Neural cell (in vitro differentiated cells): ENCODE measurements at regions not wholly inside any gene's neighbourhood (a gene's known extent, or its start where the extent isn't known, plus 50 kb on each side); places are given as distances from the start of the nearest gene placed in this dataset.

ENCODE experiments used
- H2AFZ ChIP-seq: fragments of 200-600, 300-800 bp; sonication (generic), shearing (Covaris generic); 2 replicates; pipeline ENCODE4 v1.6.0; 2014; ENCODE audit warnings: low read depth, mild to moderate bottlenecking, antibody characterized with exemption, low read length, moderate library complexity
- H3F3A ChIP-seq: fragments of 200-600 bp; shearing (Covaris generic); 2 replicates; pipeline ENCODE4 v1.6.1; 2016; ENCODE audit warnings: mild to moderate bottlenecking, moderate library complexity, mixed read lengths, antibody characterized with exemption, low read length; ENCODE audit not compliant: insufficient read depth, poor library complexity, severe bottlenecking
- H3K27ac ChIP-seq: fragments of 200-600, 300-800 bp; sonication (generic), shearing (Covaris generic); 2 replicates; pipeline ENCODE4 v1.5.1; 2014; ENCODE audit warnings: mild to moderate bottlenecking, low read length, moderate library complexity
- H3K27me3 ChIP-seq: fragments of 300-800, 200-600 bp; sonication (generic), shearing (Covaris generic); 2 replicates; pipeline ENCODE4 v1.6.0; 2014; ENCODE audit warnings: mild to moderate bottlenecking, low read depth, low read length, moderate library complexity; ENCODE audit not compliant: insufficient read depth
- H3K36me3 ChIP-seq: fragments of 300-800, 200-600 bp; sonication (generic), shearing (Covaris generic); 2 replicates; pipeline ENCODE4 v1.5.1; 2014; ENCODE audit warnings: mild to moderate bottlenecking, antibody characterized with exemption, low read length, moderate library complexity; ENCODE audit not compliant: insufficient read depth
- H3K4me2 ChIP-seq: fragments of 300-800, 200-600 bp; sonication (generic), shearing (Covaris generic); 2 replicates; pipeline ENCODE4 v1.6.0; 2014; ENCODE audit warnings: mild to moderate bottlenecking, low read length
- H3K4me3 ChIP-seq: fragments of 300-800, 200-600 bp; sonication (generic), shearing (Covaris generic); 2 replicates; pipeline ENCODE4 v1.5.1; 2014; ENCODE audit warnings: mild to moderate bottlenecking, low read length, moderate library complexity
- H3K79me2 ChIP-seq: fragments of 200-600 bp; shearing (Covaris generic); replicated peaks from 2 replicates; pipeline ENCODE4 v1.6.0; 2014; ENCODE audit warnings: mild to moderate bottlenecking, low read length, moderate library complexity; ENCODE audit not compliant: insufficient read depth
- H3K9ac ChIP-seq: fragments of 300-800, 200-600 bp; sonication (generic), shearing (Covaris generic); 2 replicates; pipeline ENCODE4 v1.6.1; 2016; ENCODE audit warnings: mild to moderate bottlenecking, low read length, mixed read lengths
- H3K9me2 ChIP-seq: fragments of 200-600 bp; shearing (Covaris generic); 2 replicates; pipeline ENCODE4 v1.6.1; 2016; ENCODE audit warnings: mild to moderate bottlenecking, low read length, mixed read lengths; ENCODE audit not compliant: insufficient read depth
- H3K9me3 ChIP-seq: fragments of 200-600, 300-800 bp; sonication (generic), shearing (Covaris generic); 2 replicates; pipeline ENCODE4 v1.6.1; 2016; ENCODE audit warnings: mild to moderate bottlenecking, mixed run types, low read length, moderate library complexity, mixed read lengths
- H4K20me1 ChIP-seq: fragments of 200-600 bp; shearing (Covaris generic); 2 replicates; pipeline ENCODE4 v1.6.1; 2016; ENCODE audit warnings: mild to moderate bottlenecking, mixed run types; ENCODE audit not compliant: insufficient read depth
- CTCF ChIP-seq: fragments of 450-650 bp; IDR thresholded peaks from 2 replicates; pipeline ENCODE4 v1.5.1; 2014; ENCODE audit warnings: antibody characterized with exemption, mild to moderate bottlenecking, moderate library complexity; ENCODE audit not compliant: poor library complexity, severe bottlenecking
- EP300 ChIP-seq: fragments of 450-650 bp; conservative IDR thresholded peaks from 2 replicates; pipeline ENCODE4 v1.6.1; 2014; ENCODE audit warnings: antibody characterized with exemption, mild to moderate bottlenecking, moderate library complexity; ENCODE audit not compliant: poor library complexity, severe bottlenecking
- EZH2 ChIP-seq: fragments of 200-600, 300-800 bp; shearing (Covaris generic), sonication (generic); IDR thresholded peaks from 2 replicates; pipeline ENCODE4 v1.6.1; 2014; ENCODE audit warnings: antibody characterized with exemption, low read length, borderline replicate concordance, mild to moderate bottlenecking; ENCODE audit not compliant: insufficient read depth, poor library complexity, severe bottlenecking
- MXI1 ChIP-seq: fragments of 450-650 bp; conservative IDR thresholded peaks from 2 replicates; pipeline ENCODE4 v1.6.1; 2014; ENCODE audit warnings: antibody characterized with exemption, mild to moderate bottlenecking; ENCODE audit not compliant: poor library complexity, severe bottlenecking
- POLR2AphosphoS5 ChIP-seq: IDR thresholded peaks from 2 replicates; pipeline ENCODE4 v1.6.1; 2012
- RAD21 ChIP-seq: fragments of 450-650 bp; conservative IDR thresholded peaks from 2 replicates; pipeline ENCODE4 v1.6.1; 2014; ENCODE audit warnings: antibody characterized with exemption, mild to moderate bottlenecking, moderate library complexity
- REST ChIP-seq: IDR thresholded peaks from 2 replicates; pipeline ENCODE4 v1.6.1; 2012; ENCODE audit warnings: borderline replicate concordance
- SMC3 ChIP-seq: fragments of 450-650 bp; conservative IDR thresholded peaks from 2 replicates; pipeline ENCODE4 v1.6.1; 2014; ENCODE audit warnings: antibody characterized with exemption, mild to moderate bottlenecking, moderate library complexity; ENCODE audit not compliant: poor library complexity
- TAF1 ChIP-seq: IDR thresholded peaks from 2 replicates; pipeline ENCODE4 v1.6.1; 2012; ENCODE audit warnings: low read depth

- Histone ChIP-seq H3F3A (no peaks in the 10 kb centered on the region), H3K27me3 (no peaks in the 10 kb centered on the region), H3K79me2 (no peaks in the 10 kb centered on the region), H3K4me3 (no peak overlapping the region), H2AFZ (no peak overlapping the region), H3K9me2 (no peaks in the 10 kb centered on the region), H3K36me3 (no peaks in the 10 kb centered on the region), H3K4me2 (no peak overlapping the region), H4K20me1 (no peaks in the 10 kb centered on the region), H3K9me3 (no peaks in the 10 kb centered on the region), H3K27ac (no peak overlapping the region), H3K9ac (no peak overlapping the region)
- no peak for TF ChIP-seq CTCF
- TF ChIP-seq REST, result no peak
- TF ChIP-seq SMC3, result no peak
- TF ChIP-seq EP300, result no peak
- no peak for TF ChIP-seq EZH2
- TF ChIP-seq MXI1, result no peak
- no peak for TF ChIP-seq POLR2AphosphoS5
- TF ChIP-seq TAF1, result no peak
Measured at GRCh38 chr13:31895691-31896090, 135.9 kb upstream of the FRY start.

- Histone ChIP-seq H3K9me2 (no peaks in the 10 kb centered on the region), H3F3A (no peaks in the 10 kb centered on the region), H3K4me3 (no peak overlapping the region), H3K9ac (no peak overlapping the region), H3K27me3 (no peaks in the 10 kb centered on the region), H3K36me3 (no peaks in the 10 kb centered on the region), H3K27ac (no peak overlapping the region), H3K9me3 (no peaks in the 10 kb centered on the region), H2AFZ (no peak overlapping the region), H3K79me2 (no peaks in the 10 kb centered on the region), H4K20me1 (no peaks in the 10 kb centered on the region), H3K4me2 (no peak overlapping the region)
- TF ChIP-seq CTCF (no peak), EP300 (no peak), MXI1 (no peak), EZH2 (no peak), POLR2AphosphoS5 (no peak), RAD21 (no peak), SMC3 (no peak), TAF1 (no peak), REST (no peak)
Measured at GRCh38 chr13:31896427-31896826, 135.1 kb upstream of the FRY start.
